ENCODE measurements at regions not wholly inside any gene's neighbourhood (a gene's known extent, or its start where the extent isn't known, plus 50 kb on each side); places are given as distances from the start of the nearest gene placed in this dataset.

DNA sequence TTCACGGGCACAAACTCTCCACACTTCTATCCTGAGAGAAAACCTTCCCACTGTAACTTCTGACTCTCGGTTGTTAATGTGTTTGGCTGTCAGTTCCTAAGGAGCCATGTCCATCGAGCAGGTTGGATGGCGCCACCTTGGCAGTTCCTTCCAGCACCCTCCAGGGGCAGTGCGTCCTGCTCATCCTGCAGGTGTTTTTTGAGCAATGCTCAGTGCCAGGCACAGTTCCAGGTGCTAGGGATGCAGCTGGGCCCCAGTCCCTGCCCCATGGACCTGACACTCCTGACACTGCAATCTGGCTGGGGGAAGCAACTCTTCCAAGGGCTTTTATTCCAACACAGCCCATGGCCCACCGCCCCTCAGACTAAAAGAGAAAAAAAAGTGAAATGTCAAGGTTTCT lies 376.4 kb downstream of the PREX1 start:
- H3K27ac ChIP-seq (ENCODE audit: low read length), result no peak overlapping the region
- no peaks in the 10 kb centered on the region for H3K79me2 ChIP-seq (ENCODE audit: low read length)
- H3K4me3 ChIP-seq (ENCODE audit: low read length), result no peak overlapping the region
- H4K20me1 ChIP-seq (ENCODE audit: insufficient read depth, low read length), result no peaks in the 10 kb centered on the region
- no peaks in the 10 kb centered on the region for H3K9me3 ChIP-seq (ENCODE audit: insufficient read depth, low read length)
- no peak overlapping the region for H3K9ac ChIP-seq (ENCODE audit: low read length)
- H3K4me2 ChIP-seq (ENCODE audit: low read length), result no peak overlapping the region
- peaks cover 3% of the 10 kb centered on the region for H3K4me1 ChIP-seq (ENCODE audit: low read length)
- peaks cover 64% of the 10 kb centered on the region for H3K27me3 ChIP-seq (ENCODE audit: low read depth, low read length)
- H2AFZ ChIP-seq (ENCODE audit: low read depth, low read length), result no peak overlapping the region
- TF ChIP-seq, protein P1, sequence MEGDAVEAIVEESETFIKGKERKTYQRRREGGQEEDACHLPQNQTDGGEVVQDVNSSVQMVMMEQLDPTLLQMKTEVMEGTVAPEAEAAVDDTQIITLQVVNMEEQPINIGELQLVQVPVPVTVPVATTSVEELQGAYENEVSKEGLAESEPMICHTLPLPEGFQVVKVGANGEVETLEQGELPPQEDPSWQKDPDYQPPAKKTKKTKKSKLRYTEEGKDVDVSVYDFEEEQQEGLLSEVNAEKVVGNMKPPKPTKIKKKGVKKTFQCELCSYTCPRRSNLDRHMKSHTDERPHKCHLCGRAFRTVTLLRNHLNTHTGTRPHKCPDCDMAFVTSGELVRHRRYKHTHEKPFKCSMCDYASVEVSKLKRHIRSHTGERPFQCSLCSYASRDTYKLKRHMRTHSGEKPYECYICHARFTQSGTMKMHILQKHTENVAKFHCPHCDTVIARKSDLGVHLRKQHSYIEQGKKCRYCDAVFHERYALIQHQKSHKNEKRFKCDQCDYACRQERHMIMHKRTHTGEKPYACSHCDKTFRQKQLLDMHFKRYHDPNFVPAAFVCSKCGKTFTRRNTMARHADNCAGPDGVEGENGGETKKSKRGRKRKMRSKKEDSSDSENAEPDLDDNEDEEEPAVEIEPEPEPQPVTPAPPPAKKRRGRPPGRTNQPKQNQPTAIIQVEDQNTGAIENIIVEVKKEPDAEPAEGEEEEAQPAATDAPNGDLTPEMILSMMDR (IDR thresholded peaks at IDR 0.05; ENCODE audit: low read depth, low read length), result no peak
- TF ChIP-seq EZH2phosphoT487 (IDR thresholded peaks at IDR 0.05; ENCODE audit: low read depth), result no peak
- no peaks in the 10 kb centered on the region for H3K36me3 ChIP-seq (replicated peaks; ENCODE audit: low read depth, low read length)

DNA sequence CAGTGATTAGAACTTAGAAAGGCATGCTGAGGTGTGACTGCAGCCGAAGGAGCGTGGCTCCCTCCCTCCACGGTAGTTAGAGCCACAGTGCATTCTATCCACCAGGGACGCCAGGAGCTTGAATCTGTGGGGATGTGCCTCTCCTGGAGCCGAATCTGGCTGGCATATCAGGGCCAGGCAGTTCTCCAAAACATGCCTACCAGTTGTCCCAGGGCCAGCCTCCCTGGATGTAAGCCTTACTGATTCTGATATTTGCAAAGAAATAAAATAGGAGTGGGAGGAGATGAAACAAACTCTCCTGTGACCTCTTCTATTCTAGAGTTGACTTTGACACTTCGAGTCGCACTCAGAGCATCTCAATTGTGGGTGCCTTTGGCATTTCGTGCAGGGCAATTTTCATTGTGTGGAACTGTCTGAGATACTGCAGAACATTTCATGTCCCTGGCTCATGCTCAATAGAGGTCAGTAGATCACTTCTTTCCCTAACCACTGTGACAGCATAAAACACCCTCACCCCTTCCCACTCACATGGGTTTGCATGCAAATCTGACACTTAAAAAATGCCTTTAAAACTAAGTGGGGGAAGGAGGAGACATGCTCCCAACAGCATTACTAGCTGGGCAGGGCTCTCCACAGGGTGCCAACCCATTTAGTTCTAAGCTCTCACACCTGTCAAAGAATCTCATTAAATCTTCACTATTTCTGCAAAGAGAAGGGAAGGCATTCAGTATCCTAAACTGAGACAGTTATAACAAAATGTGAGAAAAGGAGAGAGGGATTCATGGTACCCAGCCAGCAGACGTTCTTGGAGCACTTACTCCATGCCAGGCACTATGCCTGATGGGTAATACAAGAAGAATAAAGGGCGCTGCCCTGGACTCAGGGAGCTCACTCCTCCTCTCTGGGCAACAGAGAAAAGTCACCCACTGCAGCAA lies 378.9 kb downstream of the PREX1 start:
- H3K79me2 ChIP-seq (ENCODE audit: low read length), result no peaks in the 10 kb centered on the region
- H3K9me3 ChIP-seq (ENCODE audit: insufficient read depth, low read length), result peaks cover 5% of the 10 kb centered on the region; the same call in 1 of the 2 replicates
- no peak overlapping the region for H3K4me2 ChIP-seq (ENCODE audit: low read length)
- no peaks in the 10 kb centered on the region for H3K4me1 ChIP-seq (ENCODE audit: low read length)
- H3K27ac ChIP-seq (ENCODE audit: low read length), result no peak overlapping the region
- no peak overlapping the region for H3K9ac ChIP-seq (ENCODE audit: low read length)
- no peaks in the 10 kb centered on the region for H4K20me1 ChIP-seq (ENCODE audit: insufficient read depth, low read length)
- no peak for TF ChIP-seq EZH2phosphoT487 (IDR thresholded peaks at IDR 0.05; ENCODE audit: low read depth)
- TF ChIP-seq, protein P1 (IDR thresholded peaks at IDR 0.05; ENCODE audit: low read depth, low read length), result peak; percentile 38
- no peaks in the 10 kb centered on the region for H3K36me3 ChIP-seq (replicated peaks; ENCODE audit: low read depth, low read length)
- H3K27me3 ChIP-seq (ENCODE audit: low read depth, low read length), result peaks cover 57% of the 10 kb centered on the region
- H2AFZ ChIP-seq (ENCODE audit: low read depth, low read length), result no peak overlapping the region
- H3K4me3 ChIP-seq (ENCODE audit: low read length), result no peak overlapping the region

DNA sequence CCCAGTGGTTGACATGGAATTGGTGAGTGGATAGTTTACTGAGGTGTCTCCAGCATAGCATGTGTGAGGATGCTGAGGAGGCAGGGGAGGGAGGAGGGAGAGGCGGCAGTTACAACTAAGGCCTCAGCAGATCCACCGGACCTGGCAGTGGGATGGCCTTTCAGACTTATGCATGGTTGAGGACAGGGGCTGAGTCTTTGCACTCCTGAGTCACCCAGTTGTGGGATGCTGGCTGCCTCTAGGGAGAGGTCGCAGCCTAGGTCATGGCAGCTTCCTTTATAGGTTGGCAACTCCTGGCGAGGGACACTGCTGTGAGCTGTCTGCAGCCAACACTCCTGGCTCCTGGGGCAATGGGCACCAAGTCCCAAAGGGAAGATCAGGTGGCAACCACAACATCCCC lies 380.3 kb downstream of the PREX1 start:
- no peak overlapping the region for H3K4me2 ChIP-seq (ENCODE audit: low read length)
- no peak overlapping the region for H3K9ac ChIP-seq (ENCODE audit: low read length)
- peaks cover 5% of the 10 kb centered on the region; the same call in 1 of the 2 replicates for H3K9me3 ChIP-seq (ENCODE audit: insufficient read depth, low read length)
- no peak for TF ChIP-seq EZH2phosphoT487 (IDR thresholded peaks at IDR 0.05; ENCODE audit: low read depth)
- TF ChIP-seq, protein P1 (IDR thresholded peaks at IDR 0.05; ENCODE audit: low read depth, low read length), result no peak
- no peak overlapping the region for H3K4me3 ChIP-seq (ENCODE audit: low read length)
- no peaks in the 10 kb centered on the region for H3K36me3 ChIP-seq (replicated peaks; ENCODE audit: low read depth, low read length)
- H3K79me2 ChIP-seq (ENCODE audit: low read length), result no peaks in the 10 kb centered on the region
- no peaks in the 10 kb centered on the region for H4K20me1 ChIP-seq (ENCODE audit: insufficient read depth, low read length)
- peaks cover 43% of the 10 kb centered on the region for H3K27me3 ChIP-seq (ENCODE audit: low read depth, low read length)
- H3K27ac ChIP-seq (ENCODE audit: low read length), result no peak overlapping the region
- no peaks in the 10 kb centered on the region for H3K4me1 ChIP-seq (ENCODE audit: low read length)
- H2AFZ ChIP-seq (ENCODE audit: low read depth, low read length), result no peak overlapping the region

DNA sequence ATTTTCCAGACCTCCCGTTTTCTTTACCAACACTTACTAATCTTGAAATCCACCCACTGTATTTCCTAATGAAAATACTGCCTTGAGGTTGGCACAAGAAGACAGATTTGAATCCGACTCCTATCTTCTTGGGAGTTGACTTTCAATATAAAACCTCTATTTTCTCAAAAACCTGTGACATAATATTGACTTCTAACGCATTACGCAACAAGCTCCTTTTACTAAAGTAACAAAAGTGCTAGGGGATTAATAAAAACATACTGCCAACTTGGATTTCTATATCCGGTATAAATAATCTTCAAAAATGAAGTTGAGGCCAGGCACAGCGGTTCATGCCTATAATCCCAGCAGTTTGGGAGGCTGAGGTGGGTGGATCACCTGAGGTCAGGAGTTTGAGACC lies 382.0 kb downstream of the PREX1 start:
- Histone ChIP-seq H3K4me1 (ENCODE audit: low read length) (no peaks in the 10 kb centered on the region), H2AFZ (ENCODE audit: low read depth, low read length) (no peak overlapping the region), H3K27ac (ENCODE audit: low read length) (no peak overlapping the region), H3K4me3 (ENCODE audit: low read length) (no peak overlapping the region), H3K27me3 (ENCODE audit: low read depth, low read length) (peaks cover 42% of the 10 kb centered on the region), H3K36me3 (replicated peaks; ENCODE audit: low read depth, low read length) (no peaks in the 10 kb centered on the region), H4K20me1 (ENCODE audit: insufficient read depth, low read length) (no peaks in the 10 kb centered on the region), H3K4me2 (ENCODE audit: low read length) (no peak overlapping the region), H3K9ac (ENCODE audit: low read length) (no peak overlapping the region), H3K9me3 (ENCODE audit: insufficient read depth, low read length) (peaks cover 5% of the 10 kb centered on the region; the same call in 1 of the 2 replicates), H3K79me2 (ENCODE audit: low read length) (no peaks in the 10 kb centered on the region)
- TF ChIP-seq, protein P1 (IDR thresholded peaks at IDR 0.05; ENCODE audit: low read depth, low read length), result no peak
- no peak for TF ChIP-seq EZH2phosphoT487 (IDR thresholded peaks at IDR 0.05; ENCODE audit: low read depth)
